Large intestine (tissue), 3 donors: ENCODE measurements at regions not wholly inside any gene's neighbourhood (a gene's known extent, or its start where the extent isn't known, plus 50 kb on each side); places are given as distances from the start of the nearest gene placed in this dataset.
"Not testable (repeated sequence)": the region's sequence is repeated elsewhere in the genome, so short reads cannot be mapped to it uniquely, and the experiment has no call there.

Source experiments
- DNase-seq, 2 donors: peaks; one replicate each; pipeline versions ENCODE4 v3.0.0 to v3.0.0-alpha.2; 2013
- H3K27ac ChIP-seq: one replicate; pipeline ENCODE4 v1.5.1; 2013; ENCODE audit warnings: low read length
- H3K27me3 ChIP-seq: 2 replicates; pipeline ENCODE4 v1.6.1; 2013; ENCODE audit warnings: low read length; ENCODE audit not compliant: control insufficient read depth, insufficient read depth
- H3K36me3 ChIP-seq: 2 replicates; pipeline ENCODE4 v1.6.1; 2013; ENCODE audit warnings: low read length; ENCODE audit not compliant: control insufficient read depth, insufficient read depth
- H3K4me1 ChIP-seq: one replicate; pipeline ENCODE4 v1.6.1; 2013; ENCODE audit warnings: low read length; ENCODE audit not compliant: control insufficient read depth, insufficient read depth
- H3K4me3 ChIP-seq: one replicate; pipeline ENCODE4 v1.5.1; 2013; ENCODE audit warnings: low read length
- H3K9me3 ChIP-seq: one replicate; pipeline ENCODE4 v1.6.1; 2013; ENCODE audit warnings: mild to moderate bottlenecking, low read depth, low read length, moderate library complexity; ENCODE audit not compliant: control insufficient read depth
- WGBS: methylation state at CpG from one replicate; pipeline ENCODE4 v1.1.5; 2013; ENCODE audit warnings: low lambda C conversion rate; ENCODE audit not compliant: insufficient coverage; 5-methylcytosine and 5-hydroxymethylcytosine counted together

DNA sequence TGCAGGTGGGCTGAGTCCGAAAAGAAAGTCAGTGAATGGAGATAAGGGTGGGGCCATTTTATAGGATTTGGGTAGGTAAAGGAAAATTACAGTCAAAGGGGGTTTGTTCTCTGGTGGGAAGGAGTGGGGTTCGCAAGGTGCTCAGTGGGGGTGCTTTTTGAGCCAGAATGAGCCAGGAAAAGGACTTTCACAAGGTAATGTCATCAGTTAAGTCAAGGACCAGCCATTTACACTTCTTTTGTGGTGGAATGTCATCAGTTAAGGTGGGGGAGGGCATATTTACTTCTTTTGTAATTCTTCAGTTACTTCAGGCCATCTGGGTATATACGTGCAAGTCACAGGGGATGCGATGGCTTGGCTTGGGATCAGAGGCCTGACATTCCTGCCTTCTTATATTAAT is 705.5 kb upstream of the NEGR1 start:
- no CpG with 5 or more reads among the region's 4 CpGs for WGBS
- not testable (repeated sequence) for H3K4me1 ChIP-seq, DNase-seq, H3K27ac ChIP-seq, H3K9me3 ChIP-seq, H3K27me3 ChIP-seq, H3K36me3 ChIP-seq, H3K4me3 ChIP-seq

DNA sequence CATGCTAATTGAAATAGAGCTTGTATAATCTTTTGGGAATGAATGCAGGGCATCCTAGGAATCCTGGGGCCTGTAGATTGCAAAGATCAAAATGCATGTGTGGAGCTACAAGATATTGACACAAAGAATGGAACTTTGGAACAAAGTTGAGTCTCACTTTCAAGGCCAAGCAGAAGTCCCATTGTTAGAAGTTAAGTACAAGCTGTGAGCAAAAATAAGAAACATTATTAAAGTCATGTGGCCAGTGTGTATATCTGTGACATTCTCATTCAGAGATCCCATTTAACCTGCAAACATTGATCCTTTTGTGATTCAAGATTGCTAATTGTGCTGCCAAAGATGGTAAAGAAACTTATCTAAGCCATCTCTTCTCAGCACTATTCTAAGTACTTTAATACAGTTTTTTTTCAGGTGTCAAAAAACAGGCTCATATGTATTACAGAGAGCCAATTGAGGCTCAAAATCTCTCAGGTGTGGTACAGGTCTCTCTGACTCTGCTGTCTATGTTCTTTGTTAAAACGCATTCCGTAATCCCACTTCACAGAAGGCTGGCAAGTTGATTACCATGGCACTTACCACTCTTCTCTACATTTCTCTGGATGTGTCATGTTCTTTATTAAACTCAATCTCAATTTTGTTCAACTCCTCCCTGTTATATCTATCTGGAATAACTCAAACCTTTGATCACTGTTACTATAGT is 704.4 kb upstream of the NEGR1 start:
- 92% methylated on average over 2 of the region's 2 CpGs for WGBS
- DNase-seq: no peak
- H3K4me3 ChIP-seq: no peak overlapping the region
- H3K27ac ChIP-seq: no peak overlapping the region
- no peaks in the 10 kb centered on the region for H3K36me3 ChIP-seq
- H3K4me1 ChIP-seq: no peaks in the 10 kb centered on the region
- H3K27me3 ChIP-seq: no peaks in the 10 kb centered on the region
- no peaks in the 10 kb centered on the region for H3K9me3 ChIP-seq

DNA sequence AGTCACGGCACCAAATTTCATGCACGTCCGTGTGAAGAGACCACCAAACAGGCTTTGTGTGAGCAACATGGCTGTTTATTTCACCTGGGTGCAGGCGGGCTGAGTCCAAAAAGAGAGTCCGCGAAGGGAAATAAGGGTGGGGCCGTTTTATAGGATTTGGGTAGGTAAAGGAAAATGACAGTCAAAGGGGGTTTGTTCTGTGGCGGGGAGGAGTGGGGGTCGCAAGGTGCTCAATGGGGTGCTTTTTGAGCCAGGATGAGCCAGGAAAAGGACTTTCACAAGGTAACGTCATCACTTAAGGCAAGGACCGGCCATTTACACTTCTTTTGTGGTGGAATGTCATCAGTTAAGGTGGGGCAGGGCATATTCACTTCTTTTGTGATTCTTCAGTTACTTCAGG is 702.7 kb upstream of the NEGR1 start:
- not testable (repeated sequence) for H3K27me3 ChIP-seq, H3K9me3 ChIP-seq, DNase-seq, H3K27ac ChIP-seq, H3K4me3 ChIP-seq, H3K4me1 ChIP-seq, H3K36me3 ChIP-seq
- no CpG with 5 or more reads among the region's 11 CpGs for WGBS

DNA sequence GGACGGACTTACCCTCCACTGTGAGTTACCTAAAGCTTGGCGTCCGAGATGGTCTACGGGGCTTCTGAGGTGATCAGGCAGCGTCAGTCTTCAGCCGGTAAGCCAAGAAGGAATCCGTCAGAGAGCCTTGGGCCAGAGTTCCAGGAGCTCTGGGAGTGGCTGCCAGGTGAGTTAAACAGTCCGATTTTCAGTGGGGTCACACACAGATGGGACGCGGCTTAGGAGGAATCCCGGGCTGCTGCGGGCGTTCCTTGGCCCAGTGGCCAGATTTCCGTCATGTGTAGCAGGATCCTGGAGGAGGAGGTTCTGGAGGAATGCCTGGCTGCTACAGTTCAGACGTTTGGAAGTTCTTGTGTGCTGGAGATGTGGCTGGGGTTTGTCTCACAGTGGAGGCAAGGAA is 700.7 kb upstream of the NEGR1 start:
- H3K4me3 ChIP-seq, H3K27me3 ChIP-seq, DNase-seq, H3K36me3 ChIP-seq, H3K27ac ChIP-seq, H3K9me3 ChIP-seq, H3K4me1 ChIP-seq: not testable (repeated sequence)
- WGBS: 100% methylated on average over 4 of the region's 15 CpGs

DNA sequence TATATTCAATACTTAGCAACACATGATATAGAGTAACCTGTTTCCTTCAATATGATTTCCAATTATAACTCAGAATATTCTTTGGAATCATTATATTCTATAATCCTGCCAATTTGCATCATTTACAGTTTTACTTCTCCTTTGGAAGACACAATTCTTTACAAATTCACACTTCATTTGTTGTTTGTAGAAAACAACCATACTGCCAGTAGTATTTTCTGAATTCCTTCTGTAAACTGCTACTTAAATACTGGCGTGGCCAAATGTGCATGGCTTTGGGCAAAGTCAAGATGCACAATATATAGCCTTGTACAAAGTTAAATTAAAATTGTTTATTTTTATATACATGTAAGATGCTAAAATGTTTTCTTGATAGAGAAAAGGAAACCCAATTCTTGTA is 687.1 kb upstream of the NEGR1 start:
- WGBS: 100% methylated on average over 1 of the region's 1 CpG
- Histone ChIP-seq H3K27me3 (no peaks in the 10 kb centered on the region), H3K36me3 (no peaks in the 10 kb centered on the region), H3K4me3 (no peak overlapping the region), H3K9me3 (no peaks in the 10 kb centered on the region), H3K27ac (no peak overlapping the region), H3K4me1 (no peaks in the 10 kb centered on the region)
- DNase-seq: no peak

DNA sequence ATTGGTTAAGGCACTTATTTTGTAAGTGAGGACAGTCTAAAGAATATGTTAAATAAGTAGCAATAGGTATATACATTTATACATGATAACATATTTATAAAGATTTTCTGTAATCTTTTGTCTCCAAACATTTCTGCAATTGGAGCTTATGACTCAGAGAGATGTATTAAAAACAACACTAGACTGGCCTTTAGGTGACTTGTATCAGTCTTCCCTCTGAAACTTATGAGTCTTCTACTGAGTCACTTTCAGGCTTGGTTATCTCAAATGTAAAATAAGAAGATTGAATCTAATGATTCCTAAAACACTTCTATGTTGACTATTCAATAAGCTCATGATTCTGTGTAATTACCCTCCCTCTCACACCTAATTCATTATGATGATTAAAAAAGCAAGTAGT is 672.6 kb upstream of the NEGR1 start:
- H3K27me3 ChIP-seq: no peaks in the 10 kb centered on the region
- H3K9me3 ChIP-seq: no peaks in the 10 kb centered on the region
- H3K27ac ChIP-seq: no peak overlapping the region
- no peak for DNase-seq
- H3K4me1 ChIP-seq: no peaks in the 10 kb centered on the region
- no peak overlapping the region for H3K4me3 ChIP-seq
- no peaks in the 10 kb centered on the region for H3K36me3 ChIP-seq

DNA sequence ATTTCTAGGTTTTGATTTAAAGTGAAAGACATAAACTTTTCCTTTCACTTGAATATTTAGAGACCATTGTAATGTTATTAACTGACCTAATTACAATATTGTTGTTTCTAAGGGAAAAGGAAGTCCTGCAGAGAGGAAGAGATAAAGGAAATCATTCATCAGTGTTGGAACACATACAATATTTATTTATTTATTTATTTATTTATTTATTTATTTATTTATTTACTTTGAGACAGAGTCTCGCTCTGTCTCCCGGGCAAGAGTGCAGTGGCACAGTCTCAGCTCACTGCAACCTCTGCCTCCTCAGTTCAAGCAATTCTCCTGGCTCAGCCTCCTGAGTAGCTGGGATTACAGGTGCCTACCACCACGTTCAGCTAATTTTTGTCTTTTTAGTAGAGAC is 668.6 kb upstream of the NEGR1 start:
- H3K27ac ChIP-seq, DNase-seq, H3K27me3 ChIP-seq, H3K4me3 ChIP-seq, H3K9me3 ChIP-seq, H3K4me1 ChIP-seq, H3K36me3 ChIP-seq: not testable (repeated sequence)
- WGBS: no CpG with 5 or more reads among the region's 3 CpGs

DNA sequence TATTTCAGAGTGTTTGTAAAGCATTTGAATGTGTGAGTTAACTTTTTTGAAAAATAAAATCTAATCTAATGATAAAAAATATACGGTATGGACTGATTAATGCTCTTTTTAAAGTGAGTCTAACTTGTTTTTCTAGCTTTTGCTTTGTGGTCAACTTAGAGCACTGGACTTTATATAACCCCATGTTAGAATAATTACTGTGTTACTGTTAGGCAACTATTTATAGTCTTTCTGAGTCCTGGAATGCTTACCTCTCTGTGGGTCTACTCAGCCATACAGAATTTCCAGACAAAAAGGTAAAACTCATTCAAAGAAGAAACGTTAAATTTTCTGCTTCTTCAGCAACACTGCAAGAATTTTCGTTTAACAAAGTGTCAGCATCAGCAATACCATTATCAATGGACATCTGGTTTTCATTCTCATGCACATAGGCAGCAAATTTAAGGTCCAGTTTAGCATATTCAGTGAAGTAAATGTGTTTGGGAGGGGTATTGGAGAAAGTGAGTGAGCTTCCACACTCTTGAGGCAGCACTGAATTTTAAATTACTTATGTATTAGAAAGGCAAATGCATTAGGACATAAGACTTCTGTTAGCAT is 664.7 kb upstream of the NEGR1 start:
- DNase-seq: no peak
- no peaks in the 10 kb centered on the region for H3K9me3 ChIP-seq
- H3K4me1 ChIP-seq: no peaks in the 10 kb centered on the region
- H3K27ac ChIP-seq: no peak overlapping the region
- H3K4me3 ChIP-seq: no peak overlapping the region
- no peaks in the 10 kb centered on the region for H3K27me3 ChIP-seq
- 52% methylated on average over 3 of the region's 3 CpGs for WGBS
- H3K36me3 ChIP-seq: no peaks in the 10 kb centered on the region

DNA sequence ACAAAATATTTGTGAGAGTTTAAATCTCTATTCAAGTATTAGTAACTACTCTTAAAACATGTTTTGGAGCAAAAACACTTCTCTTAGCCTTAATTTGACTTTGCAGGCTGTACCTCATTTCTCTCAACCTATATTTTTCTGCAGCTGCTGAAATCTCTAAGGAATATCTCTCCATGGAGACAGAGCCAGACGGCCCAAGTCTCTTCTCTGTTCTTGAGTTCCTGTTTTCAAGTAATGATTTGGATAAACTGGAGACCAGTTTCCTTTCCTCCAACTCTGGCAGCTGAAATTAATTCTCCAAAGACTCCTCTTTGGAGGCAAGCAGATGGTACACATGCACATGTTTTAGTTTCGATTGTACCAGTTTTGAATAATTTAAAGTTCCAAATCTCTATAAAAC is 659.7 kb upstream of the NEGR1 start:
- no peaks in the 10 kb centered on the region for H3K36me3 ChIP-seq
- WGBS: 83% methylated on average over 1 of the region's 2 CpGs
- H3K27ac ChIP-seq: no peak overlapping the region
- H3K27me3 ChIP-seq: no peaks in the 10 kb centered on the region
- no peaks in the 10 kb centered on the region for H3K9me3 ChIP-seq
- no peak overlapping the region for H3K4me3 ChIP-seq
- H3K4me1 ChIP-seq: no peaks in the 10 kb centered on the region
- DNase-seq: no peak

DNA sequence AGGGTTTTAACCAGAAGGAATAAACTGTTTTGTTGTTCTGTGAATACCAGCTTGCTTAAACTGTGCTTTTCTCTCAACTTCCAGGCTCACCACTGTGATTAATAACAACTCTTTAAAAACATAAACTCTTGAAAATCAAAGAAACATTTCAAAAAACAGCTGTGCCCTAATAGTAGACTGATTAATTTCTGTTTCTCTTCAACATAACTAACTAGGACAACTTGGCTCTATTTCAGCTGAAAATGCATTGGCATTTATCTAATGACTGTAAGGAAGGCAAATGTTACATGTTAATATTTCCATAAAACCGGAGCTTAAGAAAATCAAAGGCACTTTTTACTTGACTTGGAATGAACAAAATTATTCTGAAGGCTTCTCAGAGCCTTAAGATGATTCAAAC is 656.1 kb upstream of the NEGR1 start:
- WGBS: 83% methylated on average over 1 of the region's 1 CpG
- DNase-seq: no peak
- H3K4me3 ChIP-seq: no peak overlapping the region

DNA sequence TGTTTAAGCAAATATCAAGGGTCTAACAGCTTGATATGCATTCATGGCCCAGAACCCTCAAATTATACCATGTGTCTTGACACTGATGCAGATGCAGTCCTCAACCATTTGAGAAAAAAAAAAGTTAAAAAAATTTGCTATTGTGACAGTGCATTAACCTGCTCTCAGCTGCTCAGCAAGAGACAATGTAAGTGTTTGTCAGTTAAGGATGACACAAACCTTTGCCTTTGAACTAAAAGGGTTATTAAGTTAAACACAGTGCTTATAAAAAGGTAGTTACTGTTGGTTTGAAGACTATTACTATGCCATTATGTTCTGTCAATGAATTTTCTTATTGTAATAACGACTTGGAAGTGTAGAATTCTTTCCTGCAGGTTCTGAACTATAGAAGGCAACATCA is 655.6 kb upstream of the NEGR1 start:
- H3K36me3 ChIP-seq: no peaks in the 10 kb centered on the region
- no CpG with 5 or more reads among the region's 1 CpG for WGBS
- H3K27me3 ChIP-seq: no peaks in the 10 kb centered on the region
- no peaks in the 10 kb centered on the region for H3K4me1 ChIP-seq
- H3K27ac ChIP-seq: no peak overlapping the region
- no peaks in the 10 kb centered on the region for H3K9me3 ChIP-seq
- DNase-seq: no peak
- H3K4me3 ChIP-seq: no peak overlapping the region

More for the DNA sequence above, 656.1 kb upstream of the NEGR1 start:
- Histone ChIP-seq H3K36me3 (no peaks in the 10 kb centered on the region), H3K27ac (no peak overlapping the region), H3K9me3 (no peaks in the 10 kb centered on the region), H3K27me3 (no peaks in the 10 kb centered on the region), H3K4me1 (no peaks in the 10 kb centered on the region)
